ENCODE measurements at regions not wholly inside any gene's neighbourhood (a gene's known extent, or its start where the extent isn't known, plus 50 kb on each side); places are given as distances from the start of the nearest gene placed in this dataset.
A peak's percentile ranks its signal among the peaks of the same experiment; 100 is the strongest.

DNA sequence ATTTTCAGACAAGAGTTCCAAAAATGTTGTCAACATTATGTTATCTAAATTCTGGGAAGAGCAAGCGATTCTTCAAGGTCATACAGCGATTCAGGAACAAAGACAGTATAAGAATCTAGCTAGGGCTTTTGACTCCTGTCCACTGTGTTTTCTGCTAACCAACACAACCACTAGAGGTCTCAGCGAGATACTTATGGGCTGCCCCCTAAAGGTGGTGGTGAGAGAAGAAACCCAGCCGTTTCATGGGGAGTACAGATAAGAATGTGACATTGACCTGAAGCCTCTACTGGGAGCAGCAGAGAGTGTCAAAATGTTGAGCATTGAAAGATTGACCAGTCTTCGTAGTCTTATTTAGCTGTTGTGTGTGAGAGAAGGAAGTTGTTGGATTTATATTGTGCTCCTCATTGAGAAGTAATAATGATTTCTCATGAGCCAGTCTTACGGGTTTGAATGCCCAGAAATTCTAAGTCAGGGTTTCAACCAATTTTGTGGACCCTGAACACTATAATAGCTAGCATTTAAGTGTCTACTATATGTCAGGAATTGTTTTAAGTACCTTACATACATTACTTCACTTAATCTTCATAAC lies 168.3 kb downstream of the SPRY1 start:
- peak; percentile 69 to 85 for DNase-seq (ENCODE audit: low read depth in 2 of 2)

DNA sequence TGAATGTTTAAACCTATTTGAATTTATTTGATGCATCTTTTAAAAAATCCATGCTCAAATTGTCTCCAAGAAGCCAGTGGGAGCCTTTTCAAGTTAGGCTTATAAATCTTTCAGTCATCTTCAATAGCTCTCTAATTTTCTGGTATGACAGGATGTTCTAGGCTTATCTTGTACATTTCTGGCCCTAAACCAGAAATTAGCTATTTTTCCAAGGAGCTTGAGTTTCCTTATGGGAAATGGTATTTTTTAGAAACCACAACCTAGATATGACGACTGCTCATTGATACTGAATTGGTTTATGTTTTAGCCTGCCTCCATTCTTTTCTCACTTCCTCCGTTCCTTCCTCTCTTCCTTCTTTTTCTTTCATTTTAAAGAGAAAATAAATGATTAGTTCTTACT lies 172.3 kb downstream of the SPRY1 start:
- peak in 1 of 2 donors; percentile 49 for DNase-seq (ENCODE audit: low read depth in 2 of 2)

DNA sequence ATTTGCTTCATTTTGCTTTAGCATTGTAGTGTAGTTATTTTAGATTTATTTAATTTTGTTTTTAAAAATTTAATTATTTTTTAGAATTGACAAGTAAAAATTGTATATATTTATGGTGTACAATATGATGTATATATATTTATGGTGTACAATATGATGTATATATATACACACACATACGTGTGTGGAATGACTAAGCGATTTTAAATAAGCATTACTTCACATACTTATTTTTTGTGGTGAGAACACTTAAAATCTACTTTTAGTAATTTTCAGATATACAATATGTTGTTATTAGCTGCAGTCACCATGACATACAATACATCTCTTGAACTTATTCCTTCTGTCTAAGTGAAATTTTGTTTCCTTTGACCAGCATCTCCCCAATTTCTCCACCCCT lies 172.9 kb downstream of the SPRY1 start:
- DNase-seq (ENCODE audit: low read depth in 2 of 2) = no peak

DNA sequence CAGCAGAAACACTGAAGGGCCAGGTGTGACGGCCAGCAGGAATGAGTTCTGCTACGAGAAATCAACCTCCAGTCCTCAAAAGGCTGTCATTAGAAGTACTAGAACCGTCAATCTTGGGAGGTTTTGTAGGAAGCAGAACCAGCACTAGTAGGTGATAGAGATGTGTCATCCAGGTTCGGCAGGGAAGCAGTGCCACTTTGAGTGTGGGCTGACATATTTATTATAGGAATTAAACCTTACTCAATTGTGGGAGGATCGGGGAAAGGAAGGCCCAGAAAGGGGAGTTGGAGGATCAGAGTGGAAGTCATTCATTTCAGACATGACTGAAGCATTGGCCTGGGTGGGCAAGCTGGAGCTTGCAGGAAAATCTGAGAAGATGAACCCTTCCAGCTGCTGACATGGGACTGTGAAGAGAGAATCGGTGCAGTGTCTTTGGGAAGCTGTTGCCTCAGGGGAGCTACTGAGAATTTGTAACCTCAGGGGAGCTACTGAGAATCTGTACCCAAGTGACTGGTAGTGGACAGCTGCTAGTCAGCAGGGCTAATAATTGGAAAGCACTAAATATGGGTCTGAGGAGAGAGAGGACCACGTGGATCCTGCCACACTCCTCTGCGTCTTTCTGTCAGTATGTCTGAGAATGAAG lies 177.4 kb downstream of the SPRY1 start:
- DNase-seq (ENCODE audit: low read depth in 2 of 2) = no peak

DNA sequence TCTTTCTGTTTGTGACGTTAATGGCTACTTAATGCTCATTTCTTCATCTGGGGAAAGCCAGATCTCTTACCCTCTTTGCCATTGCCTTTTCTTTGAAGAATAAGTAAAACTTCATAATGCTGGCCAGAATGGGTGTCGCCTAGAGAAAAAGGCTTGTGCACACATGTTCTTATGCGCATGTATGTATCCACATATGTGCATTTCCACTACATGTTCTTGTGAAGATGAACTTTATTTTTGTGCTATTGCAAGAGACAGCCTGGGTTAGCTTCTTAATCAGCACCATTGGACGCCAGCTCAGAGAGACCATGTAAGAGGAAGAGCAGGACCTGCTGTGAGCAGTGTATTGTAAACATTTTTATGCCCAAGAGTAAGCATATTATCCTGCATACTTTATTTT lies 178.7 kb downstream of the SPRY1 start:
- DNase-seq (ENCODE audit: low read depth in 2 of 2) = no peak

DNA sequence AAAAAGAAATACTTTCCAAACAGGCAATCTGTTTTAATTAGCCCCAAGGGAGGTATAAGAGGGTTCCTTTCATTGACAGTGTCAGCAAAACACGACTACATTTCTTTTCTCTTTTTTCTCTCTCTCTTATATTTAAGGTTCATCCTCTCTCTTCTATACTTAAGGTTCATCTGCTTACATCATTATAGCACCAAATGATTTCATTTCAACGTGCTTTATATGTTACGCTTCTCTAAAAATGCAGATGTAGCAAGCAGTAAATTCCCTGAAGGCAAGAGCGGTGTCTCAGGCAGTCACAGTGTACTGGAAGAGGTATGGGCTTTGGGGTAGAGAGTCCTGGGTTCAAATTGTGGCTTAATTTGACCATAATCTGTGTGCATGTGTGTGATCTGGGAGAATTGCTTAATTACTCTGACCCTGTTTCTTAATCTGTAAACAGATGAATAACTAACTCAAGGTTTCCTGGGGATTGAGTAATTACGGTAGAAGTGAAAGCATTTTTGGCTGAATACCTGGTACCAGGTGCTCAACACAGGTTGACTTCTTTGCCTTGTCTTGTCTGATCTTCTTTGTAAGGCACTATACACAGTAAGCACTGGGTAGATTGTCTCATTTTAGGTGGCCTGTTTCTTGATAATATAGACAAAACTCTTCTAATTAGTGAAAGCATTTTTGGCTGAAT lies 180.8 kb downstream of the SPRY1 start:
- no peak for DNase-seq (ENCODE audit: low read depth in 2 of 2)

DNA sequence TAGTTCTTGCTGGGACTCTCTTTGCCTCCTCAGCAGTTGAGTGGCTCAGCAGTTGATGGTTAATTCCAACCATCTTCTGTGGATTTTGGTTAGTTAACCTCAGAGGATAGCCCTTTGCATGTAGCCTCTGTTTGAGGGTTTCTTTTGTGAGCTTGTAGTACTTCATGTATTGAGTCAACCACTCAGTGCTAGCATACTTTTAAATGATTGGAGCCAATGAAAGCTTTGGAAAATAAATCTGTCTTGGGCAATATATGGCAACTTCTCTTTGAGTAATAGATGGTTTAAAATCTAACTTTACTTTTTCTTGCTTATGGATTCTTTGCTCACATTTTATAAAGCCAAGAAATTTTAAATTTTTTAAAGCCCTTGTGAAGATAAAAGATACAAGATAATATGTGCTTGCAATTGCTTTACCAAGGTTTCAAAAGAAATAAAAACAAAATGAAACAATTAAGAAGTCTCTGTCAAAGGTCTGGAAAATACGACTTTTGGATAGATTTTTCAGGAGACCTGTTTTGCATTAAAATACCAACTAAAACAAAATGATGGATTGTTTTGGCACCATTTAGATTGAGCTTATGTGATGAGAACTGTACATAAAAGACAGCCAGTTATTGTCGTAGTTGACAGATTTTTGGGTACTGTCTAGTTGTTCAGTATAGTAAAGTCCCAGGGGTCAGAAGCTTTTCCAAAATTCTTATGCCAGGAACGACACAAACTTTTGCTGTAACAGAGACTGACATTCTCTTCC lies 181.9 kb downstream of the SPRY1 start:
- no peak for DNase-seq (ENCODE audit: low read depth in 2 of 2)

DNA sequence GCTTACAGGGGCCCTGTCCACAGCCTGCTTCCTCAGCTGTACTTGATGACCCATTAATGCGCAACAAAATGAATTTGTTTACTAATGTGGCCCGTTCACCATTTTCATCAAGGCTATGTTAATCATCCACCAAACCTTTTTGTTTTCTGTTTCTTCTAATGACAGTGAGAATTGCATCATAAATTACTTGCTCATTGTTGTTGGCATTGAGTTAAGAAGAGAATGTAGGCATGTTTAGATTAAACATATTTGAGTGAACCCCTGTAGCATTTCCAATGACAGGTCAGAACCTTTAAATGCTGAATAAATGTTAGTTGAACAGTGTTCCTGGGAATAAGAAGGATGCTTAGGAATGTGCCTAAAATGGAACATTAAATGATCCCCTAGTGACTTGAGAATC lies 183.4 kb downstream of the SPRY1 start:
- DNase-seq (ENCODE audit: low read depth in 2 of 2) = no peak

DNA sequence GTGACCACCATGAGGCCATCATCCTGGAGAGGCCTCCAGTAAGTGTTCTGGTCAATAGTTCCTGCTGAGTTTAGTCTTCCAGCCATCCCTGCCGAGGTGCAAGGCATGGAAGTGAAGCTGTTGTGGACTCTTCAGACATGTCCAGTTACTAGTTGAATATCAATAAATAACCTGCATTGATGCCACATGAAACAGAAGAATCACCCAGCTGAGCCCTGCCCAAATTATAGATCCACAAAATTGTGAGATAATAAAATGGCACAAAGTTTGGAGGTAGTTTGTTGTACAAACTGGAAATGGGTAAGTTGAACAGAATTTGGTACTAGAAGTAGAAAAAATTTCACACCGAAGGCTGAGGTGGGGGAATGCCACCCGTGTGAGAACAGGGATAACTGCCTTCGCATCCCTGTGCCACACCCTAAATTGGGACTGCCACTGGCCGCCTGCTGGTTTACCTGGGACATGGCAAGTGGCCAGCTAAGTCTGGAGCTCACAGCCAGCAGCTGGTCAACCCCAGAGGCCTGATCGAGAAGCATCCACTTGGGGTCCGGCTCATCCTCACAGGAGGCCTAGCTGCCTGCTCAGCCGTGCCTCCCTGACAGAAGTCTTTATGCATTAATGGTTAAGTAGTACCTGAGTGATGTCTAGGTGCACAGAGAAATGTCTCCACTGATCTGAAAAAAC lies 184.5 kb downstream of the SPRY1 start:
- DNase-seq (ENCODE audit: low read depth in 2 of 2) = no peak

DNA sequence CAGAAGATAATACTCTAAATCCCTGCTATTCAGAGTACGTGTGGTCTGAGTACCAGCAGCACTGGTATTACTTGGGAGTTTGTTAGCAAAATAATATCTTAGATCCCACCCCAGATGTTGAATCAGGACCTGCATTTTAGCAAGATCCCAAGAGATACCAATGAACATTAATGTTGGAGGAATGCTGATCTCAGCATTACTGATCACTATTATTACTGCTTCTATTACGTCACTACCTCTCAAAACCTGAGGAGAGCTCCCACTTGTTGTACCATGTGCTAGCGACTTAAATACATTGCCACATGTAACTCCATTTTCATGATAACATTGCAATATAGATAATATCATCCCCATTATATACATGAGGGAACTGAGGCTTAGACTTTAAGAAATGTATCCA lies 185.2 kb downstream of the SPRY1 start:
- no peak for DNase-seq (ENCODE audit: low read depth in 2 of 2)

DNA sequence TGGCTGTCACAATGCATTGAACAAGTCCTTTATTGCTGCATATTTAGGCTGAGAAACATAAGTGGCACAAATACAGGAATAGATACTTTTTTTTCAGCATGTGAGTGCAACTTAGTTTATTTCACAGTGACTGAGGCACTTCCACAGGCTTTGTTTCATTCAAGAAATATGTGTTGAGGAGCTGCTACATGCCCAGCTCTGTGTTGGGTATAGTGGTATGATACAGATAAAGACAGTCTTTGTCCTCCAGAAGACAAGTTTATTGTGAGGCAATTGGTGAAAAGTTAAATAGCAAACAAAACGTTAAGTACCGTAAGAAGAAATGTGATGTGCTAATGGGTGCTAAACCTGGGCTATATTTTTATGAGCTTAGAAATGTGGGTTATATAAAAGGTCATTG lies 186.4 kb downstream of the SPRY1 start:
- no peak for DNase-seq (ENCODE audit: low read depth in 2 of 2)

DNA sequence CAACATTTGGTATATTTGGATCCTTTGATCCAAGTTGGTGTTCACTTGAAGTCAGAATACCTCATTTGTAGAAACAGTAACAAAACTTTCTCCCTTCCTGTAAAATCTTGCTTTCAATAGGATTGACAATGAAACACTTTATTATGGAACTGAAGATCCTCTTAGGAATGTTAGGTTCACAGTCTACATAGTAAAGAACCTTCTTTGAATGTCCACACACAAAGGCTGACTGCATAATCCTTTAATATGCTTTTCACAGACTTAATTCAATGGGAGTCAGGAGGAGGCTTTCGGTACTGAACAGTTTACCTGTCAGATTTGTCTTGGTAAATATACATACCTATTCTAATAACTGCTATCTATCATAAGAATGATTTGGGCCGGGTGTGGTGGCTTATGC lies 188.5 kb downstream of the SPRY1 start:
- DNase-seq (ENCODE audit: low read depth in 2 of 2) = no peak

DNA sequence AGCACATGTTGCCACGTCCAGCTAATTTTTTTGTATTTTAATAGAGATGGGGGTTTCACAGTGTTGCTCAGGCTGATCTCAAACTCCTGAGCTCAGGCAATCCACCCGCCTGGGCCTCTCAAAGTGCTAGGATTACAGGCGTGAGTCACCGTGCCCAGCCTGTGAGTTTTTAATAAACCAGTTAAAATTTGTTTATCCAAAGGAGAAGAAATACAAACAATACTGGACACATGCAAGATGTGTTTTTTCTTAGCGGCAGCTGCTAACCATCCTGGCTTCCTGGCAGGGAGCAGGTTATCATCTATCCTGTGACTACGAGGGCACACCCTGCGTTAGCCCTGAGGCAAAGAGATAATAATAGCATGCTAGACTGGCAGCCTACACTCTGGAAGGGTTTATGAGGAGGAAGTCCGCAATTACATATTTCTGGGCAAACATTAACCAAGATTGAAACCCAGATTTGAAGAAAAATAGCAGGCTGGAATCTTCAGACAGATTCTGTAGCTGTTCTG lies 191.4 kb downstream of the SPRY1 start:
- DNase-seq (ENCODE audit: low read depth in 2 of 2) = no peak

DNA sequence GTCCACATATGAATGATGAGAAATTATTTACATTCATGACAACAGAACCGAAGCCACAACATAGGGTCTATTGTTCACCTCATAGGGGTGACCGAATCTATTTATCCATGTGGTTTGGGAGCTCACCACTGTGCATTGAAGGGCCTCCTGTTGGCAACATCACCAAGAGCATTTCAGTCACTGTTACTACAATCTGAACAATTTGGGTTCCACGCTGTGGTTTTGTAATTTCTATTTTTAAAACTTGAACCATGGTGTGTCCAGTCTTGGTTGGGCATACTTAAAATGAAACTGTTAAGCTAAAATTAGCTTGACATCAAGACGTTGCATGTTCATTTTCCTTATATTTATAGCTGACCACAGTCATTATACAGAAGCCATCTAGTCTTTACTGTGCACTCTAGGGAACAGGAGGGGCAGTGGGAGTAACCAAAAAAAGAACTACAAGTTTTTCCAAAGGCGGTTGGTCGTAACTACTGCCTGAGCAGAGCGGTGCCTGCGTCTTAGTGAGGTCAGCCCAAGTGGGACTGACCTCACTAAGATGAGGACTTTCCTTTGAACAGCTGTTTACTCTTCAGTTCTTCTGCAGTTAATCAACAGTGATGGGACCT lies 192.1 kb downstream of the SPRY1 start:
- DNase-seq (ENCODE audit: low read depth in 2 of 2) = no peak

DNA sequence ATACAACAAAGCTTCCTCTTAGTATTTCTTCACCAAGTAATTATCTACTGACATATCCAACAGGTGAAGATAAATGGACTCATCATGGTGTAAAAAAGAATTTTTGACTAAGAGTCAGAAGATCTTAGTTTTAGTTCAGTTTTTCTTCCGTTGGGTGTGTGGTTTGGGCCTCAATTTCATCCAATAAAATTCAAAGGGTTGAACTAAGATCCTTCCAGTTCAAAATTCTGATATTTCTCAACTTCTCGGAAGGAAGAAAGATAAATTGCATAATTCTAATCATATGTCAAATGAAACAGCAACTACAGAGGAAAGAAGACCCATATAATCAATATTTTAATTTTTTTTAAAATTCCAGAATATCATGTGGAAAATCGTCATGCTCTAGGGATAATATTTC lies 192.7 kb downstream of the SPRY1 start:
- DNase-seq (ENCODE audit: low read depth in 2 of 2) = no peak

DNA sequence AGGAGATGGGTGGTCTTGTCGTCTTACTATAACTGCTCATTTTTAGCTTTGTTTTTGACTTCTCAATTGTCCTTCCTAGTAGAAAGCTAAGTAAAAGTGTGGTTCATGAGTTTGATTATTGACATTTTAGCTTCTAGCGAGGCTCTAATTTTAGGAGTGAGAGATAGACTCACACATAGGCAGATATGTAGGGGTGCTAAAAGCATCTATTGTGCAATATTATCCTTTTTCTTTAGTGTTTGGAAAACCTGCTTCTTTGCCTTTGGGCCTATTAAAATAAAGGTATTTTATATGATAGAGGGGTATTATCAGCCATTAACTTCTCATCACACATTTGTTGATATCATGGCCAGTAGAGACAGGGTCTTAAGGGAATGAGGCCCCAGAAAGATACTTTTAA lies 195.3 kb downstream of the SPRY1 start:
- DNase-seq (ENCODE audit: low read depth in 2 of 2) = no peak

DNA sequence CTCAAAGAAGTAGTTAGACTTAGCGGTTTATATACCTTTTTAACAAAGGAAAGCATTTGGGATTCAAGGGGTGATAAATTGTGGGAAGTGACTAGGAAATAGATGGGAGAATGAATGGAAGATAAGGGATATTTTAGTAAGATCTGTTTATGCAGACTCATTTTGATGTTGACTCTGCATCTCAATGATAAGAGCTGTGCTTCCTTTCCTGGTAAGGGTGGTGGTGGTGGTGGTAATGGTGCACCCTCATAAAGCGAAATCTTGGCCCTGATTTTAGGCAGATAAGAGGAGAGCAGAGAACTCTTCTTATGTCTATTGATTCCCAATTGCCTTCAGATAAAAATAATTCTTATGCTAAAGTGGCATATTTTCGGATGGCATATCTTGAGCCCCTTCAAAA lies 197.1 kb downstream of the SPRY1 start:
- peak in 1 of 2 donors; percentile 45 for DNase-seq (ENCODE audit: low read depth in 2 of 2)

DNA sequence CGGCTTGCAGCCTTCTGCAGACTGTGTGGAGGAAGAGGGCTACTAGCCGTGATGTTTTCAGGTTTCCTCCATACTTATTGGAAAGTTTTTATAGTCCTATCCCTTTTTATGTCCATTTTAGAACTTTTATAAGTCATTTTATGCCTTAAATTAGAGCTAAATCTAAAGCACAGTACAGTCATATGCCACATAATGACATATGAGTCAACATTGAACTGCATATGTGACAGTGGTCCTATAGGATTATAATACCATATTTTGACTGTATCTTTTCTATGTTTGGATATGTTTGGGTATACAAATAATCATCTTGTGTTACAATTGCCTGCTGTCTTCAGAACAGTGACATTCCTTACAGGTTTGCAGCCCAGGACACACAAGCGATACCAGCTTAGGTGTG lies 200.2 kb downstream of the SPRY1 start:
- DNase-seq (ENCODE audit: low read depth in 2 of 2) = no peak

DNA sequence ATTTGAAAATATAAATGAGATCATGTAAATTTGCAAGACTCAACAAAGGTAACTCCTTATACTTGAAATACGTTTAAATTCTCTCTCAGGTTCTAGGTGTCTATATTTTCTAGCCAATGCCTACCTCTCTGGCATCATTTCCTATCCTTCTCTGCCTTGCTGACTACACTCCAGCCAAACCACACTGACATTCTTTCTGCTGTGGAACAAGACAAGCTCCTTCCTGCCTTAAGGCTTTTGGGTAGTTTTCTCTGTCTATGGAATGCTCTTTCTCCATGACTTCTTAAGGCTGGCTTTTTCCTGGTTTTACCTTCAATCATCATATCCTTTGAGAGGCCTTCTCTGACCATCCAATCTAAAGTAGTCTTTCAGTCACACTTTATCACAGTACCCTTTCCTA lies 201.0 kb downstream of the SPRY1 start:
- DNase-seq (ENCODE audit: low read depth in 2 of 2) = no peak

DNA sequence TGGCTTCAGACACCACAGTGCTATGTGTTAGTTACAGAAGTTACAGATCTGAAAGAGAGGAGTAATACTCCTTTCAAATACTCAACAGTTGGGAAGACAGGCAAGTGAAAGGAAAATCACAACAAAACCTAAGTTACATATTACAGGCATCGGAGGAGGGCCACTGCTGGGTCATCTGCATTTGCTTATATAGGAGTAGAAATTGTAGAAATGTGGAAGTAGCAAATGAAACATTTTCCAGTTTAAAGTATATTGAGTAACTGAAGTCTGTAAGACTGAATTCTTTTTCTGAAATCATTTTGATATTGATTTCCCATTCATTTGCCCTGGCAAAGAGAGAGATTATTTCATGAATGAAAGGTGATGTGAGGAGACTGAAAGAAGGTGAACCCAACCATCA lies 201.7 kb downstream of the SPRY1 start:
- no peak for DNase-seq (ENCODE audit: low read depth in 2 of 2)
